ENCODE measurements at regions not wholly inside any gene's neighbourhood (a gene's known extent, or its start where the extent isn't known, plus 50 kb on each side); places are given as distances from the start of the nearest gene placed in this dataset.

DNA sequence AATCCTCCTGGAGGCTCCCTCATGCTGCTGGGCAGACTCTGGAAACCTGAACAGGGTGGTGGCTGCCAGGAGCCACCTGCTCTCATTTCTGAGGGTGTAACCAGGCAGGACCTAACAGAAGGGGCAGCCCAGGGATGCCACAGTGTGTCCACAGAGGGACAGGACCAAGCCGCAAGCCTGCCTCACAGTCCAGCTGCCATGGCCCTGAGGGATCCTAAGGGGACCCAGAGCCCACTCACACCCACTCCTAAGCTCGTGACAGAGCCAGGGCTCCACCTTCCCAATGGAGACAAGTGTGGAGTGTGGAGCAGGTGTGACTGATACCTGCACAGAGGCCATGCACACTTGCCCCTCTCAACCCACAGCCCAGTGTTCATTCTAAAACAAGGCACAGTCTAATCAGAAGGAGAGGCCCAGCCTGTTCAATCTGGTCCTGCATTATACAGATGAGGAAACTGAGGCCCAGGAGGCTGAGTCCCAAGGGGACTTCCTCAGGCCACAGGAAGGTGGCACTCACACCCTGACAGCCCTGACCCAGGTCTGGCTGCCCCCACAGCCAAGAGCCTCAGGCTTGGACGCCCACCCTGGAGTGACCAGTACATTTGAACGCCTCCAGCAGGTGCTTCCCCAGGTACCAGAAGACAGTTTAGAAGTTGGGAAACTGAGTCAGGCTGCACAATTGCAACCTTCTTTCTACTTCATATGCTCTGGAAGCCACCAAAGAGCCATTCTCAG lies 220.1 kb downstream of the TUBA3C start:
- TF ChIP-seq, protein P1, sequence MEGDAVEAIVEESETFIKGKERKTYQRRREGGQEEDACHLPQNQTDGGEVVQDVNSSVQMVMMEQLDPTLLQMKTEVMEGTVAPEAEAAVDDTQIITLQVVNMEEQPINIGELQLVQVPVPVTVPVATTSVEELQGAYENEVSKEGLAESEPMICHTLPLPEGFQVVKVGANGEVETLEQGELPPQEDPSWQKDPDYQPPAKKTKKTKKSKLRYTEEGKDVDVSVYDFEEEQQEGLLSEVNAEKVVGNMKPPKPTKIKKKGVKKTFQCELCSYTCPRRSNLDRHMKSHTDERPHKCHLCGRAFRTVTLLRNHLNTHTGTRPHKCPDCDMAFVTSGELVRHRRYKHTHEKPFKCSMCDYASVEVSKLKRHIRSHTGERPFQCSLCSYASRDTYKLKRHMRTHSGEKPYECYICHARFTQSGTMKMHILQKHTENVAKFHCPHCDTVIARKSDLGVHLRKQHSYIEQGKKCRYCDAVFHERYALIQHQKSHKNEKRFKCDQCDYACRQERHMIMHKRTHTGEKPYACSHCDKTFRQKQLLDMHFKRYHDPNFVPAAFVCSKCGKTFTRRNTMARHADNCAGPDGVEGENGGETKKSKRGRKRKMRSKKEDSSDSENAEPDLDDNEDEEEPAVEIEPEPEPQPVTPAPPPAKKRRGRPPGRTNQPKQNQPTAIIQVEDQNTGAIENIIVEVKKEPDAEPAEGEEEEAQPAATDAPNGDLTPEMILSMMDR (IDR thresholded peaks at IDR 0.05; ENCODE audit: insufficient read depth, low read depth, low read length, missing control alignments) = no peak
- no peak overlapping the region for H3K4me3 ChIP-seq (ENCODE audit: low read depth, low read length)
- DNase-seq (ENCODE audit: low read depth) = no peak

DNA sequence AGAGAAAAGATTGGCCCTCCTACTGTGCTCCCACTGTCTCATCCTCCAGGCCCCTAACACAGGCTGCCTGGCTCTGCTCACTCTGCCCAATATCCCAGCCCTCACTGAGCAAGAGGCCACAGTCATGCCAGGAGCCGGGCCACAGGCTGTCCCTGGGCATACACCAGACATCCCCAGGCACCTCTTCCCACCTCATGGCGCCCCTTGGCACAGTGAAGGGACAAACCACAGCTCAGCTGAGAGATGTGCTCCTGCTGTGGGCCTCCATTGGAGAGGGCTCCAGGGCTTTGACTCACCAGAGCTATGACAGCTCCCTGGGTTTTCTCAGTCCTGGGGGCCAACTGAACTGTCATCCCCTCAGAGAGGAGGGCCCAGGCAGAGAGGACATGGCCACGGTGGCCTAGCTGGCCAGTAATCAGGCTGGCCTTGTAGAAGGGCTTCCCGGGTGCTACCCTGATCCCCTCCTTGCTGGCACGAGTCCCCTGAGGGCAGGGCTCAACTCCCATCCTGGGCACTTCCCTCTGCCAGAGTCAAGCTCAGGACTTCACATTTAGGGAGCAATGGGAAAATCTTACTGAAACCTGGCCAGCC lies 220.9 kb downstream of the TUBA3C start:
- no peak for DNase-seq (ENCODE audit: low read depth)
- TF ChIP-seq, protein P1 (IDR thresholded peaks at IDR 0.05; ENCODE audit: insufficient read depth, low read depth, low read length, missing control alignments) = no peak
- H3K4me3 ChIP-seq (ENCODE audit: low read depth, low read length) = no peak overlapping the region

DNA sequence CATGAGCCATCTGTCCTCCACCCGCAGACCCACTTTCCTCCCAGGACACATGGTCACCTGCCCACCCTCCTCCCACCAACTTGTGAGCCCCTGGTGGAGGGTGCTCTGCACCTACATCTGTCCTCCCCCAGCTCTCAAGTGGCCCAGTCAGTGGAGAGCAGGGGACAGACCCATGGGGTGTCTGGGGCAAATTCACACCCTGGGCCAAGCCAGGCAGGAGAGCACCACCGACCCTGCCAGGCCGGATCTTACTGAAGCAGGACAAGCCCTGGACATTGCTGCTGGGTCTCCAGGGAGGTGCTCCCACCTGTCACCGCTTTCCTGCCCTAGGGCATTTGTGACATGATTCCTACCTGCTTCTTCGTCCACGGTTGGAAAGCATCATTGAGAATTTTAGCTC lies 221.6 kb downstream of the TUBA3C start:
- TF ChIP-seq, protein P1 (IDR thresholded peaks at IDR 0.05; ENCODE audit: insufficient read depth, low read depth, low read length, missing control alignments) = no peak
- DNase-seq (ENCODE audit: low read depth) = no peak
- no peak overlapping the region for H3K4me3 ChIP-seq (ENCODE audit: low read depth, low read length)

DNA sequence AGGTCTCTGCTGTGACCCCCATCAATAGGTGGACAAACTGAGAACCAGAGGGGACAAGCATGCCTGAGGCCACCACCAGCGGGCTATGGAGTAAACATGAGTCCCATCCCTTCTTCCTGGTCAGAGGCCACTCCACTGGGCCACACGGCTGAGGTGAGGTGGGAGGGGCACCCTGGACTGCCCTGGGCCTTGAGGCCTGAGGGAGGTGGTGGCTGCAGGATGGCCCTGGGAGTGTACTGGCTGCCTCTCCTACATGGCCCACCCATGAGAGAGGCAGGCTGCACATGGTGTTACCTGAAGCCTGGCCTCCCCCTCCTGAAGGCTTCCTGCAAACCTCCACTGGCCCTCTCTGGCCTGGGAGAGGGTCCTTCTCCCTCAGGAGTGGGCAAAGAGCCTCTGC lies 222.4 kb downstream of the TUBA3C start:
- TF ChIP-seq, protein P1 (IDR thresholded peaks at IDR 0.05; ENCODE audit: insufficient read depth, low read depth, low read length, missing control alignments) = no peak
- DNase-seq (ENCODE audit: low read depth) = no peak
- no peak overlapping the region for H3K4me3 ChIP-seq (ENCODE audit: low read depth, low read length)

DNA sequence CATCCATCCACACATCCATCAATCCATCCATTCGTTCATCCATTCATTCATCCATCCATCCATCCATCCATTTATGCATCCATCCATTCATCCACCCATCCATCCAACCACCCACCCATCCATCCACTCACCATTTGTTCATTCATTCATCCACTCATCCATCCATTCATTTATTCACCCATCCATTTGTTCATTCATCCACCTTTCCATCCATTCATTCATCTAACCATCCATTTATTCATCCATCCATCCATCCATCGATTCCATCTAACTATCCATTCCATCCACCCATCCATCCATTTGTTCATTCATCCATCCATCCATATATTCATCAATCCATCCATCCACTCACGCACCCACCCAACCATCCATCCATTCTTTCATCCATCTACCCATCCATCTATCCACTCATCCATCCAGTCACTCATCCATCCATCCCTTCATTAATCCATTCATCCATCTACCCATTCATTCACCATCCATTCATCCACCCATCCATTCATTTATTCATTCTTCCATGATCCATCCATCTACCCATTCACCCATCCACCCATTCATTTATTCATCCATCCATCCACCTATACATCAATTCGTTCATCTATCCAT lies 225.0 kb downstream of the TUBA3C start:
- no peak overlapping the region for H3K4me3 ChIP-seq (ENCODE audit: low read depth, low read length)
- no peak for DNase-seq (ENCODE audit: low read depth)
- TF ChIP-seq, protein P1 (IDR thresholded peaks at IDR 0.05; ENCODE audit: insufficient read depth, low read depth, low read length, missing control alignments) = no peak

DNA sequence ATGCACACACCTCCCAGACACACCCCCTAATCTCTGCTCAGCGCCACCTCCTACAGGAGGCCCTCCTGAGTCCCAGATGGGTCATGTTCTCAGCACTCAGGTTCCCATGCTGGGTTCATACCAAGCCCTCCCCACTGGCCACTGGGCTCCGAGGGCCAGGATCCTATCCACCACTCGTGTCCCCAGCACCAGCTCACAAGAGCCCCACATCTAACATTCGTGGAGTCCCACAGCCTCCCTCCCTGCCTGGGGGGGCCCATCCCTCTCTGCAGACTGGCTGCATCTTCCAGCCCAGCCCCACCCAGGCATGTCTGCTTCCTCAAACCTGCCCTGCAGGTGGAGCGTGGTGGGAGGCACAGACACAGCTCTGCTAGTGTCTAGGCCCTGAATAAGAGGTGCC lies 227.4 kb downstream of the TUBA3C start:
- H3K4me3 ChIP-seq (ENCODE audit: low read depth, low read length) = no peak overlapping the region
- TF ChIP-seq, protein P1 (IDR thresholded peaks at IDR 0.05; ENCODE audit: insufficient read depth, low read depth, low read length, missing control alignments) = no peak
- DNase-seq (ENCODE audit: low read depth) = no peak
